C4-2B (cell line): ENCODE measurements at regions not wholly inside any gene's neighbourhood (a gene's known extent, or its start where the extent isn't known, plus 50 kb on each side); places are given as distances from the start of the nearest gene placed in this dataset.

Source experiments
- CTCF ChIP-seq: fragments of 450-650 bp; conservative IDR thresholded peaks from 2 replicates; pipeline ENCODE4 v1.5.1; 2017; ENCODE audit warnings: mild to moderate bottlenecking
- ZFX ChIP-seq: fragments of 450-650 bp; IDR thresholded peaks from 2 replicates; pipeline ENCODE4 v1.6.1; 2017

- TF ChIP-seq CTCF: no peak
- TF ChIP-seq ZFX: no peak
Observed at GRCh38 chr10:78286186-78286585, 252.5 kb downstream of the RPS24 start.
